ENCODE measurements at regions not wholly inside any gene's neighbourhood (a gene's known extent, or its start where the extent isn't known, plus 50 kb on each side); places are given as distances from the start of the nearest gene placed in this dataset.
"Not testable (repeated sequence)": the region's sequence is repeated elsewhere in the genome, so short reads cannot be mapped to it uniquely, and the experiment has no call there.

DNA sequence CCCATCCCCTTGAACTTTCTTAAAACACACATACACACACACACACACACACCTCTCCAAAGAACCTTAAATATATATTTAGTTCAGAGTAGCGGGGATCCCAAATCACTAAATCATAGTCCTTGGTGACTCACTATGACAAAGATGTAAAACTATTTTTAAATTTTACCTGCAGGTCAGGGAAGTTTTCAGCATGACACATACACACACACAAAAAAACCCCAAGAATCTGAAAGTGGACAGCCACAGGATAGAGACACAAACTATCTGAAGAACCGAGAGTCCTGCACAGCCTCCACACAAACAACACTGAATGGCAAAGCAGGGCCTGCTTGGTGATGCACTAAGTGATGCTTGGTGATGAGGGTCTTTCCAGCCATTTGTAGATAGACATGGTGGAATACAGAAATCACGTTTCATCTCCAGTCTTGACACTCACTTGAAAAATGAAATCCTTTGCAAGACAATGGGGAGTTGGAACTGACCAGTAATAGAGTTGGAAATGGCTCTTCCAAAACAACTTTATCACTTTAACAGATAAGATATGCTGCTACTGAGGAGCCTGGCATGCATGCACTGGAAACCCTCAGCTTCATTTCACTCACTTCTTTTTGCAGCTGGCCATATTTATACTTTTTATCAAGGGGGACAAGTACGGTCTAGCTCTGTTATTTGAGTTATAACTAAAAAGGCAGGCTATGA lies 307.3 kb downstream of the RAPGEF2 start:
- no peak for DNase-seq (ENCODE audit: low spot score)

DNA sequence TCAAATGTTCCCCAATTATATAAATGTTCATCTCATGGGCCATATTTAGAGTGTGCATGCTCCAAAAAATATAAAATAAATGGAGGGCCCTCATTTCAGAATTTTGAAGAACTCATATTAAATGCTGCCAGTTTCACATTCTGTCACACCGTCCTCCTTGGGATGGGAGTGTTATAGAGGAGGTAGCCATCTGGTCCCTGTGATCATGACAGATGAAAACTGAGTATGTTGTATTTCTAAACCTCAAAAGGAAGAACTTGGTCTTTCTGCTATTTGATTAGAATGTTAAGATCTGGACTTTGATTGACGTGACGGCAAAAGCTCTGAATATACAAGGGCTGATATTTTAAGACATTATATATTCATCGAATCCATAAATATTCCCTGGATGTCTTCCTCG lies 308.0 kb downstream of the RAPGEF2 start:
- DNase-seq (ENCODE audit: low spot score): no peak

DNA sequence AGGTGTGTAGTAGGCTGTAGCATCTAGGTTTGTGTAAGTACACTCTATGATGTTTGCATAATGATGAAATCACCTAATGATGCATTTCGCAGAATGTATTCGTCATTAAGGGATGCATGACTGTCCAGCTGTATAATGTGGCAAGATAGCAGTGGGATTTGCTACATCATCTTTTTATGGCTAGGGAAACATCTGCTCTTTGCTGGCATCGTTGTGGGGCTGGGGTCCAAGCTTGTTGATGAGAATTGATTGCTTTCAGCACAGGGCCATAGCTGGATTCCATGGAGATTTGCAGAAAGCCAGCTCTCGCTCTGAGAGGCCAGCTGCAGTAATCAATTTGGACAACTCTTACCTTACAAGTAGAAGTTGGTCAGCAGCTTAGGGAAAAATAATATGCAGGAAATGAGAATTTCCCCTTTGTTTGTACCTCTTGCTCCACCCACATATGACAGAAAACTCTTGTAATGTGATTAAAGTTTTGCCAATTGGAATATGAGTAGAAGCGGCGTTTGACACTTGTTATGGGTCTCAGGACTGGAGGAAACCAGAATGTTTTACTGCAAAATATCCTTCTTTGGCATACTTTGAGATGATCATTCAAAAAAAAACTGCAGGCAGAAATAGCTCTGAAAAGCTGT lies 310.5 kb downstream of the RAPGEF2 start:
- DNase-seq (ENCODE audit: low spot score): no peak

DNA sequence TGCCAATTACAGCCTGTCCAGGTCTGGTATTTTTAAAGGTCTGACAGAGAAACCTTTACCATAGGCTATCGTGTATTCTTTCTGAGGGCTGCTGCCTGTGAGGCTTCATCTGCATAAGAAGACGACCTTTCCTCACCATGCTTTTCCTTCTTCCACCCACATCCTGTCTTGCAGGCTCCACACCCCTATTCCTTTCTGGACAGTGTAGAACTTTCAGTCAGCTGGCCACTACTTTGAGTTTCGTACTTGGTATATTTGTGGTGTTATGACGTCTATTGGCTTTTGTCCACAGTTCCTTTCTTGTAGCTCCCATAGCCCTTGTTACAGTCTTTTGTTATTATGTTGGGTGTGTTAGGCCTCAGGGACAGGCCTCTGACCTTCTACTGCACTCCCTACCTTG lies 311.4 kb downstream of the RAPGEF2 start:
- no peak for DNase-seq (ENCODE audit: low spot score)

DNA sequence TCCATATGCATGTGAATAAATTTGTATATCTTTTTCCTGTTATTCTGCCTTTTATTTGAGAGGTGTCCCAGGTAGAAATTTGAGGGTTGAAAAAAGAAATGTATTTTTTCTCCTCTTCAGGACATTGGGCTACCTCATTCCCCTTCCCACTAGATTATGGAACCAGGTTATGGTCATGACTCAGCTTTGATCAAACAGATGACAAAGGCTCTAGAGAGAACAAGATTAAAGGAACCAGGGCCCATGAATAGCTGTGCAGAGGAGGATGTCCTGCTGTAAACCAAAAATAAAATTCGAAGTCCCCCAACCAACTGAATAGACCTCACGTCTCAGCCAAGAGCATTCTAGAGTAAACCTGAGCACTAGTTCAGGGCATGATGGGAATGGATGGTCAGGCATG lies 313.2 kb downstream of the RAPGEF2 start:
- DNase-seq (ENCODE audit: low spot score): no peak

DNA sequence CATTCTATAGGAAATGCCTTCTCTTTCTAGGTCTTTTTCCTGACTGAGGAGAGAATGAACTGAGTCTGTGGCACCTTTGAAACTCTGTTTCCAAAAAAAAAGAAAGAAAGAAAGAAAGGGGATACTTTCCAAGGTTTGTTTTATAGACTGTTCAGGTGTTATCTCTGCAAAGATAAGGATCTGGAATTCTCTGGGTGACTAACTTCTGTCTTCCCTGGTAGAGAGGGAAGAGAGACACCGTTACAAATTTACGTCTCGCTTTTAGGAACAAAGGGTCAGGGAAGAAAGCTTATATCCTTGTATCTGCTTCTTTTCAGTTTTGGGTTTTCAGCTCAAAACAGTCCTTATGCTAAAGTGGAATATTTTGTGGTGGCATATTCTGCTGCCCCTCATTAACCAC lies 314.1 kb downstream of the RAPGEF2 start:
- DNase-seq (ENCODE audit: low spot score): no peak

GRCh38 chr4:159420162-159421057 lies 317.5 kb downstream of the RAPGEF2 start:
- DNase-seq (ENCODE audit: low spot score): no peak

DNA sequence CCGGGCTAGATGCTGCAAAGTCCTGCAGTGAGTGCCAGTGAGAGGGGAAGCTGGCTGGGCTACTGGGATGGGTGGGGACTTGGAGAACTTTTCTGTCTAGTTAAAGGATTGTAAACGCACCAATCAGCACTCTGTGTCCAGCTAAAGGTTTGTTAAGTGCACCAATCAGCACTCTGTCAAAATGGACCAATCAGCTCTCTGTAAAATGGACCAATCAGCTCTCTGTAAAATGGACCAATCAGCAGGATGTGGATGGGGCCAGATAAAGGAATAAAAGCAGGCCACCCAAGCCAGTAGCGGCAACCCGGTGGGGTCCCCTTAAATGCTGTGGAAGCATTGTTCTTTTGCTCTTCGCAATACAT lies 318.2 kb downstream of the RAPGEF2 start:
- DNase-seq (ENCODE audit: low spot score): not testable (repeated sequence)

GRCh38 chr4:159422019-159422418 lies 319.1 kb downstream of the RAPGEF2 start:
- no peak for DNase-seq (ENCODE audit: low spot score)

GRCh38 chr4:159422626-159423025 lies 319.7 kb downstream of the RAPGEF2 start:
- DNase-seq (ENCODE audit: low spot score): no peak

DNA sequence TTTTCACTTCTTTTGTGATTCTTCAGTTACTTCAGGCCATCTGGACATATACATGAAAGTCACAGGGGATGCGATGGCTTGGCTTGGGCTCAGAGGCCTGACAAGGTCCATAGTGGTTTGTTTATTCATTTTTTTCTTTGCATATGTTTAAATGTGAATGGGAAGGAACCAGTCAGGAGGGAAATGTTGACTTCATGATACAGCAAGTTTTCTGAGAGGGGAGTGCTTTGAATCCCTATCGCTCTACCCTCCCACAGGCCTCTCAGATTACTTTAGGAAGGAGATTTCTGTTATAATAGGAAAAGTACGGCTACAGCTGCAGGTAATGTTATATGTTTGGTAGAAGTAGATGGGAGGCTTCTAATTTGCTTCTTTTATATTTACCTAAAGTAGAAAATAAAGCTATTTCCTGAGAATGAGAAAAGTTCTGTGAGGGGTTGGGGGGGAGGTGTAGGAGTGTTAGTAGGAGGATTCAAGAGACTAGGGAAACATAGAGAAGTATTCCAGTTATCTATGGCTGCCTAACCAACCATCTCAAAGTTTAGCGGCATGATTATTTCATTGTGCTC lies 322.9 kb downstream of the RAPGEF2 start:
- no peak for DNase-seq (ENCODE audit: low spot score)

GRCh38 chr4:159428293-159428692 lies 325.4 kb downstream of the RAPGEF2 start:
- DNase-seq (ENCODE audit: low spot score): no peak

- no peak for DNase-seq (ENCODE audit: low spot score)
Measured at GRCh38 chr4:159428975-159429692, 326.3 kb downstream of the RAPGEF2 start.

DNA sequence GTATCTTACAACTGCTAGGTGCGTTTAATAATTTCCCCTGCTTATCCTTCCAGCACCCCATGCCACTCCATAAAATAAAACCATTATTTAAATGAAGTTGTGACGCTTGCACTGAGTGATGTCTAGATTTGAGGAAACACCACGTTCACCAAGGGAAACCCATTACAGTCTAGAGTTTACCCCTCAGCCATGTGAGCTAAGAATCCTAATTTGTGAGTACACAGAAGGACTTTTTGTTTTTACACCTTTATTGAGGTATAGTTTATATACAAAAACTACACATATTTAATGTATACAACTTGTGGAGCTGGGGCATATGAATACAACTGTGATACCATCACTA lies 326.8 kb downstream of the RAPGEF2 start:
- no peak for DNase-seq (ENCODE audit: low spot score)

- no peak for DNase-seq (ENCODE audit: low spot score)
Measured at GRCh38 chr4:159430896-159431295, 328.0 kb downstream of the RAPGEF2 start.

DNA sequence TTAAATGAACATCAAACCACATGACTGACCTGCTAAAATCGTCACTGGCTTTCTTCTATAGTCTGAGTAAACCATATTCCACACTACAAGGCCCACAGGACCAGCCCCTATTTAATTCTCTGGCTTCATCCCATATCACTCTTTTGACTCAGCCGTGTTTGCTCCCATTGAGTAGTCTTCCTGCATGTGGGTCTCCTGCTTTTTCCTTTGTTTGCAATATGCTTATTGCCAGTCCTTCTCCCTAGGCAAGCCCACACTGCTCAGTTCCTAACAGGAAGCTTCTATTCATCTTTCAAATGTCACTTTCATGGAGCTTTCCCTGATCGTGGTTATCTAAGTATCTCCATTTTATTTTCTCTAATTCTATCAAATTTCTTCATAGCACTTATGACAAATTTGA lies 329.6 kb downstream of the RAPGEF2 start:
- no peak for DNase-seq (ENCODE audit: low spot score)

DNA sequence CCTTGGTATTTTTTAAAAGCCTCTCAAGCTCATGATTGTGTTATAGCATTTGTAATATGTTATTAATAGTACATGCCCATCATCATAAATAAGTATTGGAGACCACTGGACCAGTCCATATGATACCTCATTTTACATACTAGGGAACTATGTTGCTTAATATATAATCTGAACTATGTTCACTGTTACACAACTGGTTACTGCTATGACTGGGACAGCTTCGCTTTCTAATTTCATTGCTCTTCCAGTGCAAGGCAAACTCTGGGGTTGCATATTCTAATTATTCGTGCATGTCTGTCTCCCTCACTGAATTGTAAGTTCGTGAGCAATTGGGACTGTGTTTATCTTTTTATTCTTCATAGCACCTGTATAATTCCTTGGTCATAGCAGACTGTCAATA lies 330.5 kb downstream of the RAPGEF2 start:
- no peak for DNase-seq (ENCODE audit: low spot score)

DNA sequence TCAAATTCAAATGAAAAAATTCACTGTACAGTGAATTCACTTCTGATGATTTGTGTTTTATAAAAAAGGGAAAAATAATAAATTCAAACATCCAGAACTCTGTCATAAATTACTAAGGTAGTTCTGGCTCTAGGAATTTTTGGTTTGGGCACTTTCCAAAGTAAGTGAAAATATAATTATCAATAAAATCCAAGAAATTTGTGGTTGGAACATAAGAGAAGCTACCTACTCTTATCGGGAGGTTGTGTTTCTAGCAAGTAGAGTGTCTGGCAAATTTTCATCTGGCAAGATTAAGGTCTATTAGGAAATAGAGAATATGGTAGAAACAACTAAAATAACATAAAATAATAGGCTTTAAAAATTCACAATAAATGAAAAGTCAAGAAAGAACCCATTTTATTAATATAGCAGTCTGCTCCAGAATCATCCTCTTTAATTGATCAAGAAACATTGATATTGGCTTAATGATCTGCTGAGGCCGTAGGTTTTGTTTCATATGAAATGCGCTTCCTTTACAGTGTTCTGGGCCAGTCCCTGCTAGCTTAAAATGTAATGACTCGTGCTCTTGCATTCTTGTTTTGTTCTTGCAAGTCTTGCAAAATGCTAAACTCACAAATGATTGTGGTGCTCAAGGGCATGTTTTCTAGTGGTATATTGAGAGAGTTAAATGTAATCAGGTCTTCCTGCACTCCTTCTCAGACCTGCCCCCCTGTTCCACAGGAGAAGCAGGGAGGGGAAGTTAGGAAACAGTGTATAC lies 331.4 kb downstream of the RAPGEF2 start:
- DNase-seq (ENCODE audit: low spot score): no peak

- DNase-seq (ENCODE audit: low spot score): no peak
Measured at GRCh38 chr4:159434871-159435241, 332.0 kb downstream of the RAPGEF2 start.

- DNase-seq (ENCODE audit: low spot score): no peak
Measured at GRCh38 chr4:159435561-159436023, 332.7 kb downstream of the RAPGEF2 start.

GRCh38 chr4:159443975-159444374 lies 341.1 kb downstream of the RAPGEF2 start:
- DNase-seq (ENCODE audit: low spot score): no peak
